HG02763 (cell line): ENCODE measurements at regions not wholly inside any gene's neighbourhood (a gene's known extent, or its start where the extent isn't known, plus 50 kb on each side); places are given as distances from the start of the nearest gene placed in this dataset.

Source experiments
- ATAC-seq: cut with Tn5 transposase; IDR thresholded peaks from one replicate; pipeline ENCODE4 v1.9.1; 2021; ENCODE audit warnings: mild to moderate bottlenecking, moderate library complexity; ENCODE audit not compliant: unreplicated experiment

DNA sequence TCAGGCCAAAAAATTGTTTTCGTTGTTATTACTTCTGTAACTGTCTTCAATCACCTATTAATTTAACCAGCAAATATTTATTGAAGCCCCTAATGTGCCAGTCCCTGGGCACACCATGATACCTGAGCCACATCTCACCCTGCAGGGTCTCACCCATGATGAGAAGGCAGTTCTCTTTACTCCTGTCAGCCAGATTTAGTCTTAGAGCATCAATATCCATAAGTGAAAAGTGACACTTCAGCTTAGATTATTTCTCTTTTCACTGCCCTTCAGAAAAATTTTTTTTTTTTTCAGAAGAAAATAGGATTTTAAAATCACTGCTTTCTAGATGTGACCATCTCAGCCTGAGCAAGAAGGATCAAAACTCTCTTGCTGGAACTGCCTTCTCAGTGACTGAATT is 258.6 kb upstream of the NFE2L3 start:
- ATAC-seq, result no peak

DNA sequence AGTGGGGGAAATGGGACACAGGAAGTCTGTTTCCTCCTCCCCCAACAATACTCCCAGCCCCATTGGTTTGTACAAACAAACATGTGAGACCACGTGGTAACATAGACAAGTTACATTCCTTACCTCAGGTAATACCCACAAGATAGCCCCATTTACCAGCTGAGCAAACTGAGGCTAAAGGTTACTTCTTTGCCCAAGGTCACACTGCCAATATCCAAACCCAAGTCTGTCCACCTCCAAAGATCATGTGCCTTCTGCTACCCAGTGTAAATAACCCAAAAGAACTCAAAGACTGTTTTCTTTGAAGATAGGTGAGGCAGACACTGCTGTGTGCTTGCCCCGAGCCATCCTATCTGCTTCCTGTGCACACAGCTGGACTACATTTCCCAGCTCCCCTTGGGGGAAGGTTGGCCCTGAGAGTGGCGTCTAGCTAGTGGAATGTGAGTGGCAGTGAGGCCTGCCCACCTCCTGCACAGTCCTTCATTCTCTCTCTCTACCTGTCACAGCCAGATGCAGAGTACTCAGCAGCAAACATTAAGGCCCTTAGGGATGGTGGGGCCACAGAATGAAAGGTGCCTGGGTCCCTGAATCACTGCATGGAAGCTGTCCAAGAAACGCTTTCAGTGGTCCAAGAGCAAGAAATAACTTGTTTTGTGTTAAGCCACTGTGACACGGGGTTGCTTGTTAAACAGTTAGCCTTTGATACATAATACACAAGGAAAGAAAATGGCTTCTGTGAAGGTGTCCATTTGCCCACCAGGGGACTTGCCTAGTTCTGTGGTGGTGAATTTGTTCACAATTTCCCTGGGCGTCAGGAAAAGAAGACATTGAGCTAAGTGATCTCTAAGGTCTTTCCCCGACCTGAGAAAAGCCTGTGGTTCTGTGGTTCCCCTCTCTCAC is 257.7 kb upstream of the NFE2L3 start:
- peak; percentile 71 for ATAC-seq

DNA sequence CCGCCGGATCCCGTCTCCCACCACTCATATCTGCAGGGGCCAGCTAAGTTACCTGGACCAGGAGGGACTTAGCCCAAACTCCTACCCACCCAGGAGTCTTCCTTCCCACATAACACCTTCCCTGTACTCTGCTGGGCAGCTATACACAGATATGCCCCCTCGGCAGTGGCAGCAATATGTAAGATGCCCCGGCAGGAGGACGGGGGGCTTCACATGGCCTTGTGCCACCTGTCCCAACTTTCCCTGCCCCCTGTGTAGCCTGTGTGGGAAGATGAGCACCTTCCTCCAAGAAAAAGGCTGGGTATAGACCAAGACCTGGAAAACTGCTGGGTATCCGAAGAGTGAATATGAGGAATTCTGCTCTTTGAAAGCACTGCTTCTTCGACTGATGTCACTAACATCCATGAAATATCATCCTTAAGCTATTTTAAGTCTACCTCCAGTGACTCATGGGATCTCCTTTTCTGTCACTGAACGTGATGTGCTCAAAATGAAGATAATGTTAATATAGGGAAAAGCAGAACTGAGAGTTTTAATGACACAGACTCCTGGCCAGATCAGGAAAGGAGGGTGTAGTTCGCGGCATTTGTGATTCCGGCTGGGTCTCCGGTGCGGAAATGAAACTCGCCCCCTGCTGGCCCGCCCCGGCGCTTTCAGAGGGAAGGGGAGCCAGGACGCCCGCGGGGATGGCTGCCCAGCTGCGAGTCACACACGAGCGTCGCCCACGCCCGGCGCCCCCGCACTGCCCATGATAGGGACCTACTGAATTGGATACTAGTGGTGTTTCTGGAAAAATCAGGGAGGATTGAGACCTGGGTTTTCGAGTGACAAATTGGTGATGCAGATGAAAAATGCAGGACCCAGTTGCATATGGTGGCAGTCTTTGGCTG is 256.9 kb upstream of the NFE2L3 start:
- ATAC-seq, result peak; percentile 58

DNA sequence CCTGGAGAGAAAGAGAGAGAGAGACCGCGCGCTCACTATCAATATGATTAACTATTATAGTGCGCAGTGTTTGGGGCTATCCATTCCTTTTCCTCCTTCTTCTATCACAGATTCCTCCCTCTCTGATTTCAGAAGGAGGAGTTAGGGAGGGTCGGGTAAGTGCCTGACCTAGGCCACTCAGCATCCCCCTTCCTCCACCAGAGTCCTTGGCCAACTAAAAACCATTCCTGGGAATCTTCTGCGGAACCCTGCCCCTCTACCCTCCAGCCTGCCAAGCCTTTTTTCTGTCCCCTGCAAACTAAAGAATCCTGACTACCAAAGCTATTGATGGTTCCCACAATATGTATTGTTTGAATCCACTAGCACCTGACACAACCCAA is 256.2 kb upstream of the NFE2L3 start:
- ATAC-seq, result no peak

DNA sequence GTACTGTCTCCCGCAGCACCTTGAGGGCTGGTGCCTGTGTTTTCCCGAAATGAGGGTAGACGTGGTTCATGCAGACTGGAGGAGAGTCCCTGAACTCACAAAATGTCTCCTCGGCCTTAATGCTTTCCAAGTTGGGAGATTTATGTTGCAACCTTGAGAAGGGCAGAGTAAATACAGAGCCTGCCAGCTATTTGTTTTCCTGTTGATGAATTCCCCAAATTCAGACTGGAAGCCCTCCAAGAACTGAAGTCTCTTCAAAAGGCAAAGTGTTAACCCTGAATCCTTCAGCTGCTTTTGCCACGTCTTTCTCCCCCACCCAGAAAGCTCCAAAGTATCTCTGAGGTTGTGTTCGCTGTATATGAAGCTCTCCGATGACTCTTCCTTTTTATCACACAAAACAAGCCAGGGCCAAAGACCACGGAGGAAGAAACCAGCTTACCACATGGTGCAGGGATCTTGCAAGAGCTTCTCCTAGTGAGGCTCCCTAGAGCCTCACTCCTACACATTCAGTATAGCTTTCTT is 254.7 kb upstream of the NFE2L3 start:
- ATAC-seq, result no peak

DNA sequence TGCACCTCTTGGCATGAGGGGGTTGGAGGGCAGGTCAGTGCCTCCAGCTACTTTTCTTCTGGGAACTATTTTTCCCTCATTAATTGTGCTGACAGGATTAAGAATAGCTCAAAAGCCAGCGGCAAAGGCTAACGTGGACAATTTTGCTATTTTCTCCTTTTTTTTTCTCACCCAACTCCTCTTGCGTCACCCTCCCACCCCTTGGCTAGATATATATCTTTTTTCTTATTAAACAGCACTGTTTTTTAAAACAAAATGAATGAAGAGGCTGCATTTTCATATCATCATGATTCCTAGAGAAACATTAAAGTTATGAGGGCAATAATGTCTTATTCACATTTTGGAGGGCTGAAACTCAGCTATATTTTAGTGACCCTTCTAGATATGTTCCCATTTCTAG is 251.8 kb upstream of the NFE2L3 start:
- ATAC-seq, result no peak

DNA sequence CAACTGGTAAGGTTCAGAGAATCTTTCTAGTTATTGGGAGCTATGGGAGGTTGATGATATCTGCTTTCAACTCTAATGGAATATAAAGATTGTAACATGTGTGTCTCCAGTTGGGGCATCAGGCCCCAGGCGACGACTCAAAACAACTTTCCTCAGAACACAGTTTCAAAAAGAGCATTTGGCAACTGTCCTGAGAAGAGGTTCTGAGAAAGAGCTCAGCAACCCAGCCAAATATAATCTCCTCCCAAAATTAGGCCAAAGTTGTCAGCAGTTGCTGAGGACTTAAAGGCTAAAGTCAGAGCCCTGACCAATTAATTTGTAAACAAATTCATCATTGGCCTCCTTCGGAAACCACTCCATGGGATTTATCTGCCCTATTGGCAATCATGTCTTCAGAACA is 251.1 kb upstream of the NFE2L3 start:
- no peak for ATAC-seq

DNA sequence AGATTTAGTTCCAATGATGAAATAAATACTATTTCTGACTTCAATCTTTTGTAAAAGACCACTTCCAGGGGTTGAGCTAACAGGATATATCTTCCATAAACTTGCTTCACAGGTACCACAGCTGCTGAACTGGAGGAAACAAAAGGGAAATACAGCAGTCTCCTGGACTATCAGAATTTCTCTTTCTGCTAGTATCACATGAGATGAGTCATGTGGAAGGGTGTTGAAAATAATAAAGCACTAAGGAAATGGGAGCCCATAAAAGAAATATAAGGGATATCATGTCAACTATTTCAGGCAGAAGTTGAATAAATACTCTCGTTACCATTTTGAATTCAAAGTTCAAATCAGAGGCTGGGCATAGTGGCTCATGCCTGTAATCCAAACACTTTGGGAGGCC is 250.3 kb upstream of the NFE2L3 start:
- ATAC-seq, result no peak

DNA sequence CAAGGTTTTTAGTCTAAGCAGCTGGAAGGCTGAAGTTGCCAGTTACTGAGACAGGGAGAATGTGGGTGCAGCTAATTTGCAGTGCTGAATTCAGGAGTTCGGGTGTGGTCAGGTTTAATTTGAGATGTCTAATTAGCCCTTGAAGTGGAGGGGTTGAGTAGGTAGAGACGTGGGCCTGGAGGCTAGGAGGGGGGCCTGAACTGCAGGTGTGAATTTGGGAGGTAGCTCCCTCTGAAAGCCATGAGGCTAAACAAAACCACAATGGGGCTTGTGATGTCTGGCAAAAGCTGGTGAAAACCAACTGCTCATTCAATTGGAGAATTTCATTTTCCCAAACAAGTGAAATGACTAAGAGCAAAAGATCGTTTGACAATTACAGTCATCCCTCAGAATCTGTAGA is 246.0 kb upstream of the NFE2L3 start:
- no peak for ATAC-seq

DNA sequence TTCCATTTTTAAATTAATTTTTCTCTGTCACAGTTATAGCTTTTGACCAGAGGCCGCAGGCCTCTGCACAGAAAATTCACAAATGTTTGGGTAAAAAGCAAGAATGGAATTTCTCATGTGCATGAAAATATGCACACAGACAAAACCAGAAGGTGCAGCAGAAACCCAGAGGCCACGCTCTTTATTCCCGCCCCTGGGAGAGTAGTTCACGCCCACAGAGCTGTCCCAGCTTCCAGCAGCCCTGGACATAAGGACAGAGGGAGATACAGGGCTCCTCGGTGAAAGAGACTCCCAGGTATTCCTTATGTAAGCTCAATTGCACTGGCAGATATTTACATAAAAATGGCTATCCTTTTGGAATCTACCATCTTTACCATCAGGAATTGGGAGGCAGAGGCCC is 245.2 kb upstream of the NFE2L3 start:
- ATAC-seq, result no peak

DNA sequence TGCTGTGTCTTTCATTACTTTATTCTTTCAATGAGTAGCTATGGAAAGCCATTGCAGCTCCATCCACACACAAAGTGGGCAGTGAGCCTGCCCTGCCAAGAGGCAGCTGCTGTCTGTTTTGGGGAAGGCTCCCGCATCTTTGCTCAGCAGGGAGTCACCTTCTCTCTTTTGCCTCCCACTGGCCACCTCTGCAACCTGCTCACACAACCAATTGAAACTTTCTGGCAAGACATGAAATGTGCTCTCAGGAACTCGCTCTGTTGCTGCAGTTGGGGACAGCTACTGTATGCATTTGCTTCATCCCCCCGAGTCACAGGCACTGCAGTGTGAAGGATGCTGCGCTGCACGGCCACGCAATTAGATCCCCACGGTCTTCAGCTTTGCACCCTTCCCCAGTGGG is 244.8 kb upstream of the NFE2L3 start:
- ATAC-seq, result no peak

DNA sequence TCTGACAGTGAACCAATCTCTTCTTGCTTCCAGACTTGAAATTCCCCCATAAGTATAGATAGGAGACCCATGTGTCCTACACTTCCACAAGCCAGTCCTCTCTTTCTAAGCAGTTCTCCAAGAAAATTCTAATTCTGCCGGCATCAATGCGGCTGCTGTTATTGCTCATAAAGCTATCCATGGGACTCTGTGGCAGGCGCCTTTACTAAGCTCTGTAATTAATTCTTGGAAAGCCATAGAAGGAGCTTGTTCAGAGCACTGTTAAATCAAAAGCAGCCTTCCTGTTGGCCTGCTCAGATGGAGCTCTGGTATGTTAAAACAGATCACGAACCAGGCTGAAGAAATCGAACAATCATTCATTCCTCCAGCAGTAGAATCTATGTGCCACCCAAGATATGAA is 244.3 kb upstream of the NFE2L3 start:
- ATAC-seq, result no peak

DNA sequence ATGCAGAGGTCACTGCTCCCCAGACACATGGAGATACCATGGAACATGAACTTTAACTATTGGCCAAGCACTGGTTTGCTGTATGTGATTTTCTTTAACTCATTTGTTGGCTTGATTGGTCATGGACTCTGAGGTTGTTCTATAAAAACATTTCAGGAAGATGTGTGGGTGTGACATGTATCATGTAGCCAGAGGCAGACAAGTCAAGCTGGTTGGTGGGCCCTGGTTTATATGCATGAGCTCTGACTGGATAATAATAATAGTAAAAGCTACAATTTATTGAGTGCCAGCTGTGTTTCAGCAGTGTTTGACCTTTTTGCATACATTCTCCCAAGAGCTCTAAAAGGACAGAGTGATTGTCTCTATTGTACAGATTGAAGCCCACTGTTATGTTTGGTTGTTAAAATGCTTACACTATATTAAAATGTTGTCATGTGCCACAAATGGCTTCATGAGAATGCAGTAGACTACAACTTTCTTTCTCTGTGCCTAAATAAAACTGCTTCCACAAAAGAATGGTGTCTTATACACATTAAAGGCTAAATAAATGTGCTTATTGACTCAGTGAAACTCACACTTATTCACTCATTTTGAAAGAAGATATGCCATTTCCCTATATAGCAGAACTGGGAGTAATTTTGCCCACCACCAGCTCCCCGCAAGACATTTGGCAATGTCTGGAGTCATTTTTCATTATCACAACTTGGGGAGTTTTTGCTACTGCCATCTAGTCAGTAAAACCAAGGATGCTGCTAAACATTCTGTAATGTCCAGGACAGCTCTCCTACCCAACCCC is 243.6 kb upstream of the NFE2L3 start:
- no peak for ATAC-seq

DNA sequence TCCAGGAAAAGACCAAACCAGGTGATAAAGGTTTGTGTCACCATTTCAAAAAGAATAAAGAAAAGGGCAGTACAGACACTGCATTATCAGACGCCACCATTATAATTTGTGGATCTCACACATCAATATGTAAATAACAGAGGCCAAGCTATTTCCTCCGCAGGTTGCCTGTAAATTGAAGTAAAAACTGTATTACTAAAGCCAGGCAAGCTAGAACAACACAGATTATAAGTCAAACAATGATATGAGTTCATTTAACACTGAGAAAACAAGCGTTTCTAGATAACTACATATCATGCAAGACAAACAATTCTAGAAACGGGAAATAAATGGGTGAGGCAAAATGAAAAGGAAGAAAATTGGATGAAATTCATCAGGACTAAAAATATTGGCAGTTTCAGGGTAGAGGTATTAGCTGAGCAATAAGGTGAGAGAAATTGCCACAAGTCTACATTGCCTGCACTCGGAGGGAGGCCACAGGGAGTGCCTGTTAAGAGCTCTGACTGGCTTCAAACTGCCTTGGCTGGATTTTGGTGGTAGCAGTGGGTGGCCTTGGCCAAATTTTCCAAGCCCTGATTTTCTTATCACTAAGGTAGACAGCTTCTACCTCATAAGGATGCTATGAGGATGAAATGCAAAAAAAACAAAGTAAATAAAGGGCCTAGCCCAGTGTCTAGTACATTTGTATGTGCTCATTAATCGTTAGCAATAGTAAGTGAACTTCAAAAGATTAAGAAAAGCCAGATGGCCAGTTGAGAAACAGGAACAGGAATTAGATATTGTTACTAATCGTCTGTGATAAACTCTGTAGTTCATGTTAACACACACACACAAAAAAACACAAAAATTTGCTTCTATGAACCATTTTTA is 240.0 kb upstream of the NFE2L3 start:
- no peak for ATAC-seq

DNA sequence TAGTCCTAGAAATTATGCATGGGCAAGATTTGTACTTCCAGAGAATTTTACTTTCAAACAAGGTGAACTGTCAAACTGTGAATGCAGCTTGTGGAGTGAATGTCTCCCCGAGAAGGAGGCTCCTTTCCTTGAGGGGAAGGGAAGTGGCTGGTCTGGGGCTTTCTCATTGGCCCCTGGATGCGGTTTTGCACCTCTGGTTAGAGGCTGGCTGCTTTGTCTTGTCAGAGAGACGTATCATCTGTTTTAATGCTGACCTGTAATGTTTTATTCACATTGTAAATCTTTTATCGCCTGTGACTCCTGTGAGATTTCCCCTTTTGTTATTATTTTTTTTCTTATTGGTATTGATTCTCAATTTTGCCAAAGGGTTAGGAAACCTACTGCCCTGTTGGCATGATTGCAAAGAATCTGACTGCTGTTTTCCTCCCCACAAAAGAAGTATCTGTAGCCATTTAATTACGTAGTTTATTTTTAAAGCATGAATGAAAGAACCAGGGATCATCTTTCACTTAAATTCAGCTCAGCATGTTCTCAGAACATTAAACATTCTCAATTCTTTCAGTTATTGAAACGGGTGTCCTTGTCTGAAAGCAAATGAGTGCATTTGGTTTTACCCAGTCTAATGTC is 238.3 kb upstream of the NFE2L3 start:
- no peak for ATAC-seq

DNA sequence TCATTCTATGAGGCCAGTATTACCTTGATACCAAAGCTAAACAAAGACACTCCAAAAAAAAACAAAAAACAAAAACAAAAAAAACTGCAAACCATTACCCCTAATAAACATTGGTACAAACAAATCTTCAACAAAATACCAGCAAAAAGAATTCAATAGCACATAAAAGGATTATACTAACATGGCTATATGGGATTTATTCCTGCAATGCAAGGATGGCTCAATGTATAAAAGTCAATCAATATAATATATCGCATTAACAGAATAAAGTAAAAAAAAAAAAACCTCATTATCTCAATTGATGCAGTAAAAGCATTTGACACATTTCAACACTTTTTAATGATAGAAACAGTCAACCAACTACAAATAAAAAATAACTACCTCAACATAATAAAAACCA is 233.3 kb upstream of the NFE2L3 start:
- ATAC-seq, result no peak

DNA sequence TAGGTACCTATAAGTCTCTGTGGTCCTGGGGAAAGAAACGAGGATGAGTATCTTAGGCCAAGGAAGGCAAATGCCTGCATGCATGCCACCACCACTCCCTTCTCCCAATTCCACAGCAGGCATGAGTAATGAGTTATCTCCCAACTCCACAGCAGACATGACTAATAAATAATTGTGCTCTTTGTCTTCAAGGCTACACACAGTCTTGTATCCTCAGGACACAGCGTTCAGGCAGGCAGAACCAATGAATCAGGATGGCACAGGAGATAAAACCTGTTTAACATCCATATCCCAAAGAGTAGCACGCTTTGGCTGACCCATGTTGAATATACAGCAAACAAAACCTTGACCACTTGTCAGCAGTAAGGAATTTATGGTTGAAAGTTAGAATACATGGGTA is 229.7 kb upstream of the NFE2L3 start:
- no peak for ATAC-seq

DNA sequence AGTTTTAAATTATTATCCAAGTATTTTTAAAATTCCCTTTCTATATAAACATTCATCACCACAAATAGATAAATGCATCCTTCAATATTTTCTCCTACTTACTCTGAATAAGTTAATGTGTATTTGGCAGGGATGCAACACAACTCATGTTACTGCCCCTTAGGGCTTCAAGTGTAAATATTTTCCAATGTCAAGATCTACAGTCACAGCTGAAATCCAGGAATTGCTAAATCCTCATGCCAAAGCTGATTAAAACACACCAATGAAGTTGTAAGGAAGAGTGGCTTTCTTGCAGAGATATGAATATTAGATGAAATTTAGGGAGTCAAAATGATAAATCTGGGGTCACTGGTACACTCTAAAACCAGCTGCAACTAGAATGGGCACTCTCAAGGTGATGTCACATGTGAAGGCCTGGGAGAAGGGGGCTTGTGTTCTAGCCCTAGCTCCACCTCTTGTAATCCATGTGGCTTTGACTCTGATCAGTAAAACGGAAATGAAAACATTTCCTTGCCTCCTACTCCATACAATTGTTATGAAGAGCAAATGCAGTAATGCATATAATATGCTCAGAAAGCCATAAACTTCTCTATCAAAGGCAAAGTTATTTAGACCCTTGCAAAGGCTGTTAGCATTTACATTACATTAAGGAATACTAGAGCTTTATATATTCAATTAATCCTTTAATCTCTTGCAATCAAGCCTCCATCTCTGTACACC is 228.1 kb upstream of the NFE2L3 start:
- ATAC-seq, result no peak

DNA sequence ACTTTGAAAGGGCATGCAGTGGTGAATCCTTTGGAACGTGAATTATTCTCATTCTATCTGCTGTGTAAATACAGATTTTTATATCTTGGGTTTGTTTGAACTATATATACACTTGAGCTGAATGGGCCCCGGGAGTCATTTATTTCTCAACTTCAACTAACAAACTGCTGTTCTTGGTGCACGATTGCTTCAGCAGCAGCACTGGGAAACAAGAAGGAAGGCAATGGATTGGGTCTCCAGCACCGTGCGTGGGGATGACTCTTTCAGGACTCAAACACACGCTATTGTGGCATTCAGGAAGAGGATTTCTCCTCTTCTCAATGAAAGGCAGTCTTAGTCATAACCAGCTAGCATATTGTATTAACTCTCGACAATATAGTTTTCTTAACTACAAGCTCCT is 226.0 kb upstream of the NFE2L3 start:
- ATAC-seq, result no peak
